PC-3 (cell line): ENCODE measurements at regions not wholly inside any gene's neighbourhood (a gene's known extent, or its start where the extent isn't known, plus 50 kb on each side); places are given as distances from the start of the nearest gene placed in this dataset.

ENCODE experiments used
- ATAC-seq: fragments of 200-7000 bp; cut with Tn5 transposase; 2 replicates; pipeline ENCODE4 v1.9.1; 2020; ENCODE audit warnings: mild to moderate bottlenecking, moderate library complexity
- BruUV-seq: library from RNA; stranded (reverse); fragments of 400-500 nt; replicated peaks from 2 replicates; lab custom pipeline; 2021; lab: Mats Ljungman, UMichigan
- CTCF ChIA-PET: fragments of 300-600 bp; sonication (Branson Sonifier 250); formaldehyde crosslinking; loops from one replicate; lab custom pipeline; 2022; ENCODE audit warnings: antibody characterized with exemption; lab: Charles Lee
- POLR2A ChIA-PET: fragments of 300-600 bp; sonication (Branson Sonifier 250); formaldehyde crosslinking; loops from one replicate; lab custom pipeline; 2022; ENCODE audit warnings: antibody characterized with exemption; ENCODE audit not compliant: unreplicated experiment; lab: Charles Lee
- DNase-seq: peaks from one replicate; pipeline ENCODE4 v3.0.0-alpha.2; 2015
- H2AFZ ChIP-seq: fragments of 300-600 bp; sonication (generic); 2 replicates; pipeline ENCODE4 v1.6.0; 2016; ENCODE audit warnings: antibody characterized with exemption, low read length
- H3F3A ChIP-seq: fragments of 300-600 bp; sonication (generic); one replicate; pipeline ENCODE4 v1.6.0; 2017; ENCODE audit warnings: antibody characterized with exemption, low read length, control low read depth, mild to moderate bottlenecking; ENCODE audit not compliant: unreplicated experiment
- H3K27ac ChIP-seq: fragments of 300-600 bp; sonication (generic); 2 replicates; pipeline ENCODE4 v1.5.1; 2016; ENCODE audit warnings: mild to moderate bottlenecking, low read length
- H3K27me3 ChIP-seq: fragments of 300-600 bp; sonication (generic); 2 replicates; pipeline ENCODE4 v1.6.1; 2016; ENCODE audit warnings: low read length, mixed read lengths
- H3K36me3 ChIP-seq: fragments of 300-600 bp; sonication (generic); 2 replicates; pipeline ENCODE4 v1.6.1; 2016; ENCODE audit warnings: low read depth, mixed run types, low read length, mixed read lengths
- H3K4me1 ChIP-seq: fragments of 300-600 bp; sonication (generic); 2 replicates; pipeline ENCODE4 v1.5.1; 2016; ENCODE audit warnings: low read length; ENCODE audit not compliant: insufficient read depth
- H3K4me2 ChIP-seq: fragments of 300-600 bp; sonication (generic); 2 replicates; pipeline ENCODE4 v1.6.0; 2016; ENCODE audit warnings: low read length
- H3K4me3 ChIP-seq: fragments of 300-600 bp; sonication (generic); 2 replicates; pipeline ENCODE4 v1.5.1; 2016; ENCODE audit warnings: mild to moderate bottlenecking, low read length, mixed read lengths
- H3K79me2 ChIP-seq: fragments of 300-600 bp; sonication (generic); 2 replicates; pipeline ENCODE4 v1.6.1; 2017; ENCODE audit warnings: low read length, mixed read lengths
- H3K9ac ChIP-seq: fragments of 300-600 bp; sonication (generic); 2 replicates; pipeline ENCODE4 v1.6.0; 2016; ENCODE audit warnings: mild to moderate bottlenecking, low read length
- H3K9me2 ChIP-seq: fragments of 300-600 bp; sonication (generic); replicated peaks from 2 replicates; pipeline ENCODE4 v1.6.1; 2016; ENCODE audit warnings: mixed run types, low read length, mixed read lengths
- H3K9me3 ChIP-seq: fragments of 300-600 bp; sonication (generic); 2 replicates; pipeline ENCODE4 v1.6.1; 2016; ENCODE audit warnings: low read length, mixed read lengths
- H4K20me1 ChIP-seq: fragments of 300-600 bp; sonication (generic); 2 replicates; pipeline ENCODE4 v1.6.1; 2016; ENCODE audit warnings: low read length, mixed read lengths
- EZH2 ChIP-seq: fragments of 300-600 bp; sonication (generic); IDR thresholded peaks from one replicate; pipeline ENCODE4 v1.6.1; 2017; ENCODE audit warnings: antibody characterized with exemption, mild to moderate bottlenecking, low read length; ENCODE audit not compliant: unreplicated experiment
- EZH2phosphoT487 ChIP-seq: fragments of 300-600 bp; sonication (generic); IDR thresholded peaks from 2 replicates; pipeline ENCODE4 v1.6.1; 2018; ENCODE audit warnings: mild to moderate bottlenecking, antibody characterized with exemption, low read length, borderline replicate concordance
- intact Hi-C: fragments of 100-400 bp; cut with micrococcal nuclease; formaldehyde crosslinking; loops from 2 replicates; pipeline ENCODE4 v1.9.0; 2023
- TF ChIP-seq, protein P1 (sequence below): fragments of 300-600 bp; sonication (generic); conservative IDR thresholded peaks from 2 replicates; pipeline ENCODE4 v1.5.1; 2017; ENCODE audit warnings: antibody characterized with exemption, low read depth, mild to moderate bottlenecking, low read length

DNA sequence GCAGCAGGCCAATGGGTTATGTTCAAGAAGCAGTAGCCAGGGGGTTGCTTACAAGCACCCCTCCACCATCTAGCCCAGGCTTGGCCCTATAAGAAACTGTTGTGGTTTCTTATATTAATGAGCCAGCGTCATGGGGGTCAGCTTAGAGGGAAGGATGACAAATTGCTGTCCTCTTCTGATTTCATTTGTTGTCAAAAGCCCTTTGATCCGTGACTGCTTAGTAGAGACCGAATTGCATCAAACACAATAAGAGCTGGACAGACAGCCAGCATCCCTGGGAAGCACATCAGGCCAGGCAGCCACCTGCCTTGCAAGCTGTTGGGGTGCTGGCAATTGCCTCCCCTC, 206.6 kb upstream of the SETBP1 start:
- H3K9ac ChIP-seq, result no peak overlapping the region
- H3K27ac ChIP-seq, result no peak overlapping the region
- H3K9me2 ChIP-seq, result no peaks in the 10 kb centered on the region
- no peaks in the 10 kb centered on the region for H3K27me3 ChIP-seq
- H3K9me3 ChIP-seq, result no peaks in the 10 kb centered on the region
- intact Hi-C loops, result no loop called here
- ChIA-PET CTCF (no interaction called here), POLR2A (no interaction called here)
- H3K4me2 ChIP-seq, result no peak overlapping the region
- no peak overlapping the region for H3K4me3 ChIP-seq
- BruUV-seq, result no TSS peak
- no peaks in the 10 kb centered on the region for H3F3A ChIP-seq
- TF ChIP-seq EZH2phosphoT487 (no peak), EZH2 (no peak)
- TF ChIP-seq, protein P1, sequence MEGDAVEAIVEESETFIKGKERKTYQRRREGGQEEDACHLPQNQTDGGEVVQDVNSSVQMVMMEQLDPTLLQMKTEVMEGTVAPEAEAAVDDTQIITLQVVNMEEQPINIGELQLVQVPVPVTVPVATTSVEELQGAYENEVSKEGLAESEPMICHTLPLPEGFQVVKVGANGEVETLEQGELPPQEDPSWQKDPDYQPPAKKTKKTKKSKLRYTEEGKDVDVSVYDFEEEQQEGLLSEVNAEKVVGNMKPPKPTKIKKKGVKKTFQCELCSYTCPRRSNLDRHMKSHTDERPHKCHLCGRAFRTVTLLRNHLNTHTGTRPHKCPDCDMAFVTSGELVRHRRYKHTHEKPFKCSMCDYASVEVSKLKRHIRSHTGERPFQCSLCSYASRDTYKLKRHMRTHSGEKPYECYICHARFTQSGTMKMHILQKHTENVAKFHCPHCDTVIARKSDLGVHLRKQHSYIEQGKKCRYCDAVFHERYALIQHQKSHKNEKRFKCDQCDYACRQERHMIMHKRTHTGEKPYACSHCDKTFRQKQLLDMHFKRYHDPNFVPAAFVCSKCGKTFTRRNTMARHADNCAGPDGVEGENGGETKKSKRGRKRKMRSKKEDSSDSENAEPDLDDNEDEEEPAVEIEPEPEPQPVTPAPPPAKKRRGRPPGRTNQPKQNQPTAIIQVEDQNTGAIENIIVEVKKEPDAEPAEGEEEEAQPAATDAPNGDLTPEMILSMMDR, result no peak
- ATAC-seq, result no peak
- no peaks in the 10 kb centered on the region for H4K20me1 ChIP-seq
- H3K79me2 ChIP-seq, result no peaks in the 10 kb centered on the region
- H2AFZ ChIP-seq, result no peak overlapping the region
- no peaks in the 10 kb centered on the region for H3K4me1 ChIP-seq
- H3K36me3 ChIP-seq, result no peaks in the 10 kb centered on the region
- DNase-seq, result no peak

DNA sequence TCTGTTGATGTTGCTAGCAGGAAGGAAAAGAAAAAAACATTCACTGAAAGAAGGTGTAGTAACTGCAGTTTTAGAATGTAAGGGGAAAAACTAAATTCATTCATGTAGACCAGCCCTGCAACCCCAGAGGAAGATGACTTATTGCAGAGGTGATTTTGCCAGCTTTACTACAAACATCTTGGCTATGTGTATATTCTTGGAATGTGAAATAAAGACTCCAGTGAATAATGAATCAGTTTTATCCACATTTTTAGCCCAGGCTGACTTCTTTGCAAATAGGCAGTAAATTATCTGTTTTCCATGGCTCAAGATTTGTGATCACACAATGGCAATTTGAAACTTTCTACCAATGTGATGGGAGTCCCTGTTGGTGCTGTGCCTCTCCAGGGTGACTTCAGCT, 206.1 kb upstream of the SETBP1 start:
- H3K9me2 ChIP-seq, result no peaks in the 10 kb centered on the region
- H3K4me3 ChIP-seq, result no peak overlapping the region
- no peak overlapping the region for H2AFZ ChIP-seq
- H3K4me1 ChIP-seq, result no peaks in the 10 kb centered on the region
- CTCF ChIA-PET, result no interaction called here
- intact Hi-C loops, result no loop called here
- TF ChIP-seq EZH2phosphoT487 (no peak), EZH2 (no peak)
- TF ChIP-seq, protein P1, result no peak
- no peaks in the 10 kb centered on the region for H3K36me3 ChIP-seq
- no peaks in the 10 kb centered on the region for H3K9me3 ChIP-seq
- POLR2A ChIA-PET, result no interaction called here
- H3K27ac ChIP-seq, result no peak overlapping the region
- BruUV-seq, result no TSS peak
- H3K4me2 ChIP-seq, result no peak overlapping the region
- no peaks in the 10 kb centered on the region for H3K27me3 ChIP-seq
- H3K79me2 ChIP-seq, result no peaks in the 10 kb centered on the region
- no peaks in the 10 kb centered on the region for H4K20me1 ChIP-seq
- H3F3A ChIP-seq, result no peaks in the 10 kb centered on the region
- ATAC-seq (no peak), DNase-seq (no peak)
- no peak overlapping the region for H3K9ac ChIP-seq

DNA sequence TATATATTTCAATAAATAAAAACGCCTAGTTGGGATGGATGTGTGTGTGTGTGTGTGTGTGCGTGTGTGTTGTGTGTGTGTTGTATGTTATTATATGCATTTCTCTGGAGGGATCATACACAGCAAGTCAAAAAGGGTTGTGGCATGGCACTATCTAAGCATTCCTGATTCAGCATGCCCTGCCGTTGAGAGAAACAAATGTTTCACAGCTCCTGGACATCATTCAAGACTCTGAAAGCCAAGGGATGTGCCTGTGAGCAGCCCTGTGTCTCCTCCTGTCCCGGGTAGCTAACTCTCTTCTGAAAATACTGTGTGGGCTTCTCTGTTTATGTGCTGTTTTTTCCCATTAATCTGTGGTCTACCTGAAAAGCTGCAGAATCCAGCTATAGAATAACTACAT, 197.9 kb upstream of the SETBP1 start:
- H3K9ac ChIP-seq, result no peak overlapping the region
- no TSS peak for BruUV-seq
- TF ChIP-seq, protein P1, result no peak
- TF ChIP-seq EZH2phosphoT487 (no peak), EZH2 (no peak)
- ChIA-PET CTCF (no interaction called here), POLR2A (no interaction called here)
- ATAC-seq (no peak), DNase-seq (no peak)
- H3K9me2 ChIP-seq, result no peaks in the 10 kb centered on the region
- H3K9me3 ChIP-seq, result no peaks in the 10 kb centered on the region
- H3F3A ChIP-seq, result no peaks in the 10 kb centered on the region
- H3K27me3 ChIP-seq, result no peaks in the 10 kb centered on the region
- H3K4me3 ChIP-seq, result no peak overlapping the region
- no peaks in the 10 kb centered on the region for H3K79me2 ChIP-seq
- no peaks in the 10 kb centered on the region for H4K20me1 ChIP-seq
- H3K27ac ChIP-seq, result no peak overlapping the region
- no peaks in the 10 kb centered on the region for H3K4me1 ChIP-seq
- H3K4me2 ChIP-seq, result no peak overlapping the region
- no peaks in the 10 kb centered on the region for H3K36me3 ChIP-seq
- intact Hi-C loops, result no loop called here
- H2AFZ ChIP-seq, result no peak overlapping the region
